Kidney epithelial cell (primary cell): ENCODE measurements at regions not wholly inside any gene's neighbourhood (a gene's known extent, or its start where the extent isn't known, plus 50 kb on each side); places are given as distances from the start of the nearest gene placed in this dataset.

Experiments
- DNase-seq: peaks from one replicate; pipeline ENCODE4 v3.0.0-alpha.2; 2010; ENCODE audit warnings: low read depth
- H3K27me3 ChIP-seq: 2 replicates; pipeline ENCODE4 v1.6.0; 2011; ENCODE audit warnings: low read length; ENCODE audit not compliant: control insufficient read depth, insufficient read depth
- H3K36me3 ChIP-seq: 2 replicates; pipeline ENCODE4 v1.5.1; 2011; ENCODE audit warnings: low read length; ENCODE audit not compliant: control insufficient read depth, insufficient read depth
- H3K4me3 ChIP-seq: 2 replicates; pipeline ENCODE4 v1.5.1; 2011; ENCODE audit warnings: low read depth, mild to moderate bottlenecking, control low read depth, low read length
- CTCF ChIP-seq: IDR thresholded peaks from 2 replicates; pipeline ENCODE4 v1.5.1; 2011; ENCODE audit warnings: mild to moderate bottlenecking, moderate library complexity, low read length, control low read depth, inconsistent platforms; ENCODE audit not compliant: insufficient read depth, poor library complexity, severe bottlenecking

DNA sequence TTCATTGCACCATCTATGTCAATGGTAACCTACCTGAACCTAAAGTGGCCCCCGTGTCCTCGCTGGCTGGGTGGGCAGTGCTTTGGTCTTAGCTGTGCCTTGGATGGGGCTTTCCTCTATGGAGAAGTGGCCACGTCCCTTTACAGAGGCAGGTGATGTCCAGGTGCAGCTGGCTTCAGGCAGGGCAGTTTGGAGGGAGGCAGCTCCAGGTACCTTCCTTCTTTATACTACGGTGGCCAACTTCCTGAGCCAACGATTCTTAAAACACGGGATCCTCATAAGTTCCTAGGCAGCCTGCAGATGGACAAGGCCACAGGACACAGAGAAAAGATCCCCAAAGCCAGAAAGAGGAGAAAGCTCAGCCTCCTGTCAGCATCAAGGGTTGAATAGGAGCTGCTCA, 517.3 kb upstream of the HS6ST1 start:
- H3K36me3 ChIP-seq, result no peaks in the 10 kb centered on the region
- H3K27me3 ChIP-seq, result no peaks in the 10 kb centered on the region
- H3K4me3 ChIP-seq, result no peak overlapping the region
- no peak for TF ChIP-seq CTCF
- DNase-seq, result no peak

DNA sequence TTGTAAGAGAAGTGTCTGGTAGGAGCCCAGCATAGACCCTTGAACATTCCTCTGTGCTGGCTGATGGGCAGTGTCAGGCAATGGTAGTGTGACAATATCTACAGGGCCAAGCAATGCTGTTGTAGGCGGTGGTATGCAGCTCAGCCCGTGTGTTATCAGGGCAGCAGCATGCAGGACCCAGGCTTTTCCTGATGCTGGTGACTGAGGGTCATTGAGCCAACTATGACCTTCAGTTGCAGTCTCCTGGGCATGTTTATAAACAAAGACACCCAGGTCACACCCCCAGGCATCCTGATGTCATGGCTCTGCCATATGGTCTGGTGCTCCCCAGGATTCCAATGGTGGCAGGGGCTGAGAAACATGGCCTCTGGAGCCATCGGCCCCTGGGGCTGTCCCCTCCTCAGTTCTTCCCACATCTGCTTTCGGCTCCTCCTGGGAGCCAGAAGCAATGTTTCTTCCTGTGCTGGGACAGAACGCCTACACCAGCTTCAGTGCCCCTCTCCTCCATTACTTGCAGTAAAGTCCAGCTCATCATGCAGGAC, 518.0 kb upstream of the HS6ST1 start:
- Histone ChIP-seq H3K36me3 (no peaks in the 10 kb centered on the region), H3K4me3 (no peak overlapping the region), H3K27me3 (no peaks in the 10 kb centered on the region)
- TF ChIP-seq CTCF, result no peak
- DNase-seq, result no peak

DNA sequence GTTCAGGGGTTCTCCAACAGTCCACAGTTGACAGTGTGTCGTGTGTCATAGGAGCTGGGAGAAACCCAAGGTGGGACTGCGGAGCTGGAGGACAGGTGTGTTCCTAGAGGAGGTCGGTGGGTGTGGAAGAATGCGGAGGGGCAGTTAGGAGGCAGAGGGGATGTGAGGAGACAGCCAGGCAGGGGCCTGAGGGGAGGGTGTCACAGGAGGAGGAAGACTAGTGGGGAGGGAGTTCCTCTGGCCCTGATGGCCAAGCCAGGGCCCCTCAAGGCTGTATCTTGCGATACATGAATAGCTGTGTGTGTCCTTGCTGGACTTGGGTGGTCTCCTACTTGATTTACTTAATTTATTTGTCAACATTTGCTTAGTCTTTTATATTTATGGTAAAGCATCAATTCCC, 519.6 kb upstream of the HS6ST1 start:
- DNase-seq, result no peak
- H3K27me3 ChIP-seq, result no peaks in the 10 kb centered on the region
- no peaks in the 10 kb centered on the region for H3K36me3 ChIP-seq
- no peak for TF ChIP-seq CTCF
- no peak overlapping the region for H3K4me3 ChIP-seq

DNA sequence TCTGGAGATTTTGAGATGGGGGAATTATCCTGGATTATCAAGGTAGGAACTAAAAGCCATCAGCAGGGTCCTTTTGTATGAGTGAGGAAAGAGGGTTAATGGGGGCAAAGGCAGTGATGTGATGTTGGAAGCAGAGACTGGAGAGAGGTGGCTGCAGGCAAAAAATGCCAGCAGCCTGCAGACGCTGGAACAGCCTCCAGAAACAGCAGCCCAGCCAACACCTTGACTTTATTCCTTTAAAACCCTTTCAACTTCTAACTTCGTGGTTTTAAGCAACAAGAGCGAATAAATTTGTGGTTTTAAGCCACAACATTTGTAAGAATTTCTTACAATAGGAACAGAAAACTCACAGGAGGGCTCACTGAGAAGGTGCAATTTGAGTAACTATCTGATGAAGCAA, 523.1 kb upstream of the HS6ST1 start:
- no peak overlapping the region for H3K4me3 ChIP-seq
- TF ChIP-seq CTCF, result no peak
- no peak for DNase-seq

DNA sequence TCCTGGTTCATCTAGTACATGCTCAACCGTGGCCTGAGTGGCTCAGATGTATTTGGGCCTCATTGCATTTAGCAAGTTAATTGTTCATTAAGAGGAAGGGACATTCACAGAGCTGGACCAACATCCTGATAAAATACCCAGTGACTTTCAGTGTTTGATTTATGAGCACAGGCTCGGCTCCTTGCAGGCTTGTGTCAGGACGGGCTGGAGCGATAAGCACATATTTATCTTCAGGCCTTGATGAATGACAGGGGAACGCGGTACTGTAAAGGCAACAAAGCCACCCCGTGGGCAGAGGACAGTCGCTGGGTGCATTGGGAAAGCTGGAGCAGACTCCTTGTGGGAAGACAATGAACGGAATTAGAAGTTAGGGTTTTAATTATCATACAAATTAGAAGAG, 548.6 kb upstream of the HS6ST1 start:
- H3K27me3 ChIP-seq, result no peaks in the 10 kb centered on the region
- DNase-seq, result no peak
- TF ChIP-seq CTCF, result no peak
- H3K36me3 ChIP-seq, result no peaks in the 10 kb centered on the region
- no peak overlapping the region for H3K4me3 ChIP-seq

More for the DNA sequence above, 523.1 kb upstream of the HS6ST1 start:
- no peaks in the 10 kb centered on the region for H3K27me3 ChIP-seq
- H3K36me3 ChIP-seq, result no peaks in the 10 kb centered on the region

- Histone ChIP-seq H3K4me3 (no peak overlapping the region), H3K27me3 (no peaks in the 10 kb centered on the region), H3K36me3 (no peaks in the 10 kb centered on the region)
- no peak for TF ChIP-seq CTCF
- DNase-seq, result no peak
These were observed 549.4 kb upstream of the HS6ST1 start for GRCh38 chr2:128867936-128868636.
